Nucleus accumbens (tissue), 56 donors: ENCODE measurements at regions not wholly inside any gene's neighbourhood (a gene's known extent, or its start where the extent isn't known, plus 50 kb on each side); places are given as distances from the start of the nearest gene placed in this dataset.

Source experiments
- DNase-seq, 56 donors: peaks; one replicate each; lab custom pipeline; 2025; lab: John Stamatoyannopoulos, UW

GRCh38 chr14:32254952-32255679 is 52.0 kb upstream of the RNU6-8 start:
- DNase-seq: peak in 51 of 56 donors; percentile 8 to 86 (median 51)

DNA sequence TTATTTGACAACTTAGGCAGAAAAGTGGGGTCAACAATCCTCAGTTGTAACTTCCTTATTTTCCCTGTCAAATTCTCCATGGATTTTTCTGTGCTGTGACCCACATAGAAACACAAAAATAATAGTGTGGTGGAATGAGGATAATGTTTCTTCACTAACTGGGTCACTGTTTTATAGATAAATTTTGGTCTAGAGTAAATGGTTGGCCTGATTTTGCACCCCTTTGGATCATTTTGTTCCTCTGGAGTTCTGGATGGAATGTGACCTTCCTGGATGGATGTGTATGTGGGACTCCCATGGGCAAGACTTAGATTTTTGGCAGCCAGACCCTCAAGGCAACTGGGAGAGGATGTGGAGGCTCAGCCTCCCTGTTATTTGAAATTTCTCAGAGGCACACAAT is 52.7 kb upstream of the RNU6-8 start:
- DNase-seq: no peak

- no peak for DNase-seq
Observed at GRCh38 chr14:32256576-32256975, 53.5 kb upstream of the RNU6-8 start.

DNA sequence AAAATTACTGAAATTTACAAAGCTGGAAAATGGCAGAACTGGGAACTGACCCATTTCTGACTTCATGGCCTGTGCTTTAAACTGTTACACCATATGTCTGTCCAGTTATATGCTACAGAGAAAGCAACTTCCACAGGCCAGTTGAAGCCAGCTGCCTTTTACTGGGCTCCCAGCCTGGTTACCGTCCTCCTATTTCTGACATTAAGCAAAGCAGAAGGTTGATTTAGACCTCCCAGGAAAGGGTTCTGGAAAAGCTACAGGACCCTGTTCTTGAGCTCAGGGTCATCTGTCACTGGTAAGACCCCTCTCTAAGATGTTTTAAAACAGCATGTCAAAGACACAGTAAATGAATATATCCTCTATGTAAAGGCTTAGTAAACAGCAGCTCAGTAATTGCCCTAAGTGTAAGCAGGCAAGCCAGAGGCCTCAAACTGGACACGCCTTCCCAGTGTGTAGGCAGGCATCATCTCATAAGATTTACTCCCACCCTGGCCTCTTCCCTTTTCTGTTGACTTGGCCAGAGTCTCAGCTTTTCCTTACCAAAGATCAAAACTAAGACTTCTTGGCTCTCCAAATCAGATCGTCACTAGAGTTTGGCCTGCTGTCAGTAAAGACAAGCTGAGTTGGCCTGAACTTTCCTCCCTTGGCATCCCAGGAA is 55.4 kb upstream of the RNU6-8 start:
- DNase-seq: no peak

GRCh38 chr14:32259368-32260013 is 56.4 kb upstream of the RNU6-8 start:
- no peak for DNase-seq

- no peak for DNase-seq
Observed at GRCh38 chr14:32263939-32264567, 61.0 kb upstream of the RNU6-8 start.

- DNase-seq: no peak
Observed at GRCh38 chr14:32265584-32265983, 62.5 kb upstream of the RNU6-8 start.

DNA sequence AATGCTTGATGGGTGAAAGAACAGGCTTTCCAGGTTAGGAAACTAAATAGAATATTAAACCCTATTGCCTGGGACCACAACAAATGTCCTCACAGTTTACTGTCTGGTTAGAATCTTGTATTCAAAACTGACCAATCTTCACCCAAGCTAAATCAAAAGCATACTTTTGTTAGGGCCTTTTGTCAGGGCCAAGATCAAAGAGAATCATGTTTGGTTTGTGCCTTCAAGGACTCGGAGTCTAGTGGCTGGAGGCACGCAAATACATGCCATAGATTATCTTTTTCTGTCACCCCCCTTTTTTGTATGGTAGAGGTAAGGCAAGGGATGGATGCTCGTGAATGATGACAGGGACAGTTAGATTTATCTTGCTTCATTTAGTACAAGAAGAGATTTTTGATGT is 51.1 kb upstream of the AKAP6 start:
- no peak for DNase-seq
